GM12878 (cell line): ENCODE measurements at regions not wholly inside any gene's neighbourhood (a gene's known extent, or its start where the extent isn't known, plus 50 kb on each side); places are given as distances from the start of the nearest gene placed in this dataset.
A peak's percentile ranks its signal among the peaks of the same experiment; 100 is the strongest.

ENCODE experiments used
- BRCA1 ChIP-seq: IDR thresholded peaks from 2 replicates; pipeline ENCODE4 v1.6.1; 2011; ENCODE audit warnings: low read depth, low read length, improper control_type of control experiment
- CBFB ChIP-seq: IDR thresholded peaks from 2 replicates; pipeline ENCODE4 v1.6.1; 2016; ENCODE audit warnings: antibody characterized with exemption, low read depth
- CREB1 ChIP-seq: IDR thresholded peaks from 2 replicates; pipeline ENCODE4 v1.6.1; 2012; ENCODE audit warnings: low read depth, mild to moderate bottlenecking, inconsistent platforms
- DPF2 ChIP-seq: fragments of 450-650 bp; IDR thresholded peaks from 2 replicates; pipeline ENCODE4 v1.6.1; 2017; ENCODE audit warnings: mild to moderate bottlenecking
- EED ChIP-seq: sonication (generic); IDR thresholded peaks from 2 replicates; pipeline ENCODE4 v1.6.1; 2016; ENCODE audit warnings: antibody characterized with exemption, low read depth
- EP300 ChIP-seq, 2 experiments: fragments of 150-350 bp in 1 of 2; IDR thresholded peaks; 2 replicates each; pipeline ENCODE4 v1.6.1; 2011 to 2012; ENCODE audit warnings: low read depth in 2 of 2, low read length in 2 of 2, borderline replicate concordance in 1 of 2, improper control_type of control experiment in 1 of 2, inconsistent platforms in 1 of 2; ENCODE audit not compliant: control insufficient read depth in 1 of 2
- HDAC6 ChIP-seq: fragments of 200-600 bp; sonication (generic); IDR thresholded peaks from one replicate; pipeline ENCODE4 v1.8.0; 2017; ENCODE audit warnings: antibody characterized with exemption; ENCODE audit not compliant: unreplicated experiment
- MTA3 ChIP-seq: IDR thresholded peaks from 2 replicates; pipeline ENCODE4 v1.6.1; 2012; ENCODE audit warnings: low read length, inconsistent platforms, borderline replicate concordance
- PML ChIP-seq: IDR thresholded peaks from 2 replicates; pipeline ENCODE4 v1.6.1; 2012; ENCODE audit warnings: low read length, inconsistent platforms
- SMARCA5 ChIP-seq: fragments of 450-650 bp; IDR thresholded peaks from 2 replicates; pipeline ENCODE4 v1.6.1; 2017; ENCODE audit warnings: mild to moderate bottlenecking
- TBL1XR1 ChIP-seq: IDR thresholded peaks from 2 replicates; pipeline ENCODE4 v1.6.1; 2012; ENCODE audit warnings: low read depth, low read length, improper control_type of control experiment
- TF ChIP-seq, protein P1 (sequence below): IDR thresholded peaks from 2 replicates; pipeline ENCODE4 v1.6.1; 2012; ENCODE audit warnings: mild to moderate bottlenecking, low read depth, low read length
- TF ChIP-seq, protein P2 (sequence below): fragments of 450-650 bp; IDR thresholded peaks from 2 replicates; pipeline ENCODE4 v1.6.1; 2017; ENCODE audit warnings: mild to moderate bottlenecking, moderate library complexity
- TF ChIP-seq, protein P3 (sequence below): fragments of 450-650 bp; IDR thresholded peaks from 2 replicates; pipeline ENCODE4 v1.6.1; 2017; ENCODE audit warnings: mild to moderate bottlenecking, moderate library complexity
- TF ChIP-seq, protein P4 (sequence below): fragments of 450-650 bp; IDR thresholded peaks from 2 replicates; pipeline ENCODE4 v1.6.1; 2017; ENCODE audit warnings: low read depth, mild to moderate bottlenecking, moderate library complexity

DNA sequence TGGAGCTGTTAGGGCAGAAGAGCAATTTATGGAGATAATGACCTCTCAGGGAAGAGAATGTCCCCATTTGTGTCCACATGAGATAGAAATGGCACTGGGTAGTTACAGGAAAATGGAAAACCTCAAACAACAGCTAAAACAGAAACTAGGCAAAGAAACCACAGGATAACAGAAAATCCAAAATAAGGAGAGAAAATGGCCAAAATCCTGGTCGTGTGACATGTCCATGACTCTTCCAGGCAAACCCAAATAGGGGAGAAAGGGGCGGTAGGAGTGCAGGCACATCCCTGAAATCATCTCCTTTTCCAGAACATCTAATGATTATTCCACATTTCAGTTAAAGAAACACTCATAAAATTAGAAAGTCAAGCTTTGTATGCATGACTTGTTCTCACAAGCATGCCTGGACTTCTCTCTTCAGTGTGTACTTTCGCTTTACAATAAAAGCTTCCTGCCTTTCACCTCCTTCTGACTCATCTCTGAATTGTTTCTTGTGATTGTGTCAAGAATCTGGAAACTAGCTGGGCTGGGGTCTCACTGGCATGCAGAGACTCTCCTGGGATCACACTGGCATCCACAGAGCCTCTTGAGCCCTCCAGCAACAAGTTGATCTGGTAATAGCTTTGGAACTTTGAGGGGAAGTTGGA is 171.4 kb upstream of the ZP4 start (continued):
- TF ChIP-seq, protein P1, sequence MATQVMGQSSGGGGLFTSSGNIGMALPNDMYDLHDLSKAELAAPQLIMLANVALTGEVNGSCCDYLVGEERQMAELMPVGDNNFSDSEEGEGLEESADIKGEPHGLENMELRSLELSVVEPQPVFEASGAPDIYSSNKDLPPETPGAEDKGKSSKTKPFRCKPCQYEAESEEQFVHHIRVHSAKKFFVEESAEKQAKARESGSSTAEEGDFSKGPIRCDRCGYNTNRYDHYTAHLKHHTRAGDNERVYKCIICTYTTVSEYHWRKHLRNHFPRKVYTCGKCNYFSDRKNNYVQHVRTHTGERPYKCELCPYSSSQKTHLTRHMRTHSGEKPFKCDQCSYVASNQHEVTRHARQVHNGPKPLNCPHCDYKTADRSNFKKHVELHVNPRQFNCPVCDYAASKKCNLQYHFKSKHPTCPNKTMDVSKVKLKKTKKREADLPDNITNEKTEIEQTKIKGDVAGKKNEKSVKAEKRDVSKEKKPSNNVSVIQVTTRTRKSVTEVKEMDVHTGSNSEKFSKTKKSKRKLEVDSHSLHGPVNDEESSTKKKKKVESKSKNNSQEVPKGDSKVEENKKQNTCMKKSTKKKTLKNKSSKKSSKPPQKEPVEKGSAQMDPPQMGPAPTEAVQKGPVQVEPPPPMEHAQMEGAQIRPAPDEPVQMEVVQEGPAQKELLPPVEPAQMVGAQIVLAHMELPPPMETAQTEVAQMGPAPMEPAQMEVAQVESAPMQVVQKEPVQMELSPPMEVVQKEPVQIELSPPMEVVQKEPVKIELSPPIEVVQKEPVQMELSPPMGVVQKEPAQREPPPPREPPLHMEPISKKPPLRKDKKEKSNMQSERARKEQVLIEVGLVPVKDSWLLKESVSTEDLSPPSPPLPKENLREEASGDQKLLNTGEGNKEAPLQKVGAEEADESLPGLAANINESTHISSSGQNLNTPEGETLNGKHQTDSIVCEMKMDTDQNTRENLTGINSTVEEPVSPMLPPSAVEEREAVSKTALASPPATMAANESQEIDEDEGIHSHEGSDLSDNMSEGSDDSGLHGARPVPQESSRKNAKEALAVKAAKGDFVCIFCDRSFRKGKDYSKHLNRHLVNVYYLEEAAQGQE: no peak
- TF ChIP-seq, protein P2, sequence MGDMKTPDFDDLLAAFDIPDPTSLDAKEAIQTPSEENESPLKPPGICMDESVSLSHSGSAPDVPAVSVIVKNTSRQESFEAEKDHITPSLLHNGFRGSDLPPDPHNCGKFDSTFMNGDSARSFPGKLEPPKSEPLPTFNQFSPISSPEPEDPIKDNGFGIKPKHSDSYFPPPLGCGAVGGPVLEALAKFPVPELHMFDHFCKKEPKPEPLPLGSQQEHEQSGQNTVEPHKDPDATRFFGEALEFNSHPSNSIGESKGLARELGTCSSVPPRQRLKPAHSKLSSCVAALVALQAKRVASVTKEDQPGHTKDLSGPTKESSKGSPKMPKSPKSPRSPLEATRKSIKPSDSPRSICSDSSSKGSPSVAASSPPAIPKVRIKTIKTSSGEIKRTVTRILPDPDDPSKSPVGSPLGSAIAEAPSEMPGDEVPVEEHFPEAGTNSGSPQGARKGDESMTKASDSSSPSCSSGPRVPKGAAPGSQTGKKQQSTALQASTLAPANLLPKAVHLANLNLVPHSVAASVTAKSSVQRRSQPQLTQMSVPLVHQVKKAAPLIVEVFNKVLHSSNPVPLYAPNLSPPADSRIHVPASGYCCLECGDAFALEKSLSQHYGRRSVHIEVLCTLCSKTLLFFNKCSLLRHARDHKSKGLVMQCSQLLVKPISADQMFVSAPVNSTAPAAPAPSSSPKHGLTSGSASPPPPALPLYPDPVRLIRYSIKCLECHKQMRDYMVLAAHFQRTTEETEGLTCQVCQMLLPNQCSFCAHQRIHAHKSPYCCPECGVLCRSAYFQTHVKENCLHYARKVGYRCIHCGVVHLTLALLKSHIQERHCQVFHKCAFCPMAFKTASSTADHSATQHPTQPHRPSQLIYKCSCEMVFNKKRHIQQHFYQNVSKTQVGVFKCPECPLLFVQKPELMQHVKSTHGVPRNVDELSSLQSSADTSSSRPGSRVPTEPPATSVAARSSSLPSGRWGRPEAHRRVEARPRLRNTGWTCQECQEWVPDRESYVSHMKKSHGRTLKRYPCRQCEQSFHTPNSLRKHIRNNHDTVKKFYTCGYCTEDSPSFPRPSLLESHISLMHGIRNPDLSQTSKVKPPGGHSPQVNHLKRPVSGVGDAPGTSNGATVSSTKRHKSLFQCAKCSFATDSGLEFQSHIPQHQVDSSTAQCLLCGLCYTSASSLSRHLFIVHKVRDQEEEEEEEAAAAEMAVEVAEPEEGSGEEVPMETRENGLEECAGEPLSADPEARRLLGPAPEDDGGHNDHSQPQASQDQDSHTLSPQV: no peak
- TF ChIP-seq DPF2: peak; percentile 72
- TF ChIP-seq, protein P3, sequence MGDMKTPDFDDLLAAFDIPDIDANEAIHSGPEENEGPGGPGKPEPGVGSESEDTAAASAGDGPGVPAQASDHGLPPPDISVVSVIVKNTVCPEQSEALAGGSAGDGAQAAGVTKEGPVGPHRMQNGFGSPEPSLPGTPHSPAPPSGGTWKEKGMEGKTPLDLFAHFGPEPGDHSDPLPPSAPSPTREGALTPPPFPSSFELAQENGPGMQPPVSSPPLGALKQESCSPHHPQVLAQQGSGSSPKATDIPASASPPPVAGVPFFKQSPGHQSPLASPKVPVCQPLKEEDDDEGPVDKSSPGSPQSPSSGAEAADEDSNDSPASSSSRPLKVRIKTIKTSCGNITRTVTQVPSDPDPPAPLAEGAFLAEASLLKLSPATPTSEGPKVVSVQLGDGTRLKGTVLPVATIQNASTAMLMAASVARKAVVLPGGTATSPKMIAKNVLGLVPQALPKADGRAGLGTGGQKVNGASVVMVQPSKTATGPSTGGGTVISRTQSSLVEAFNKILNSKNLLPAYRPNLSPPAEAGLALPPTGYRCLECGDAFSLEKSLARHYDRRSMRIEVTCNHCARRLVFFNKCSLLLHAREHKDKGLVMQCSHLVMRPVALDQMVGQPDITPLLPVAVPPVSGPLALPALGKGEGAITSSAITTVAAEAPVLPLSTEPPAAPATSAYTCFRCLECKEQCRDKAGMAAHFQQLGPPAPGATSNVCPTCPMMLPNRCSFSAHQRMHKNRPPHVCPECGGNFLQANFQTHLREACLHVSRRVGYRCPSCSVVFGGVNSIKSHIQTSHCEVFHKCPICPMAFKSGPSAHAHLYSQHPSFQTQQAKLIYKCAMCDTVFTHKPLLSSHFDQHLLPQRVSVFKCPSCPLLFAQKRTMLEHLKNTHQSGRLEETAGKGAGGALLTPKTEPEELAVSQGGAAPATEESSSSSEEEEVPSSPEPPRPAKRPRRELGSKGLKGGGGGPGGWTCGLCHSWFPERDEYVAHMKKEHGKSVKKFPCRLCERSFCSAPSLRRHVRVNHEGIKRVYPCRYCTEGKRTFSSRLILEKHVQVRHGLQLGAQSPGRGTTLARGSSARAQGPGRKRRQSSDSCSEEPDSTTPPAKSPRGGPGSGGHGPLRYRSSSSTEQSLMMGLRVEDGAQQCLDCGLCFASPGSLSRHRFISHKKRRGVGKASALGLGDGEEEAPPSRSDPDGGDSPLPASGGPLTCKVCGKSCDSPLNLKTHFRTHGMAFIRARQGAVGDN: peak; percentile 25; the same call in 1 of the 2 replicates
- no peak for TF ChIP-seq CBFB
- no peak for TF ChIP-seq SMARCA5
- TF ChIP-seq HDAC6: no peak
- no peak for TF ChIP-seq BRCA1
- TF ChIP-seq EED: peak; percentile 36; the same call in 1 of the 2 replicates
- TF ChIP-seq MTA3: no peak
- peak in 1 of 2 experiments; percentile 23; a peak in 1 of 4 replicates for TF ChIP-seq EP300 (IDR thresholded peaks at IDR 0.05; ENCODE audit: borderline replicate concordance in 1 of 2, control insufficient read depth in 1 of 2, low read depth in 2 of 2, low read length in 2 of 2)
- no peak for TF ChIP-seq PML
- TF ChIP-seq CREB1: no peak
- TF ChIP-seq, protein P4, sequence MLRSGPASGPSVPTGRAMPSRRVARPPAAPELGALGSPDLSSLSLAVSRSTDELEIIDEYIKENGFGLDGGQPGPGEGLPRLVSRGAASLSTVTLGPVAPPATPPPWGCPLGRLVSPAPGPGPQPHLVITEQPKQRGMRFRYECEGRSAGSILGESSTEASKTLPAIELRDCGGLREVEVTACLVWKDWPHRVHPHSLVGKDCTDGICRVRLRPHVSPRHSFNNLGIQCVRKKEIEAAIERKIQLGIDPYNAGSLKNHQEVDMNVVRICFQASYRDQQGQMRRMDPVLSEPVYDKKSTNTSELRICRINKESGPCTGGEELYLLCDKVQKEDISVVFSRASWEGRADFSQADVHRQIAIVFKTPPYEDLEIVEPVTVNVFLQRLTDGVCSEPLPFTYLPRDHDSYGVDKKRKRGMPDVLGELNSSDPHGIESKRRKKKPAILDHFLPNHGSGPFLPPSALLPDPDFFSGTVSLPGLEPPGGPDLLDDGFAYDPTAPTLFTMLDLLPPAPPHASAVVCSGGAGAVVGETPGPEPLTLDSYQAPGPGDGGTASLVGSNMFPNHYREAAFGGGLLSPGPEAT: peak; percentile 69; the same call in 1 of the 2 replicates
- TF ChIP-seq TBL1XR1: no peak
